DND-41 (cell line): ENCODE measurements at regions not wholly inside any gene's neighbourhood (a gene's known extent, or its start where the extent isn't known, plus 50 kb on each side); places are given as distances from the start of the nearest gene placed in this dataset.

Experiments used
- ATAC-seq: fragments of 200-7000 bp; cut with Tn5 transposase; 3 replicates; pipeline ENCODE4 v1.9.1; 2021; ENCODE audit warnings: low read depth; ENCODE audit not compliant: insufficient read depth
- DNase-seq: peaks from one replicate; pipeline ENCODE4 v3.0.0-alpha.2; 2020
- H2AFZ ChIP-seq: 2 replicates; pipeline ENCODE4 v1.6.0; 2012; ENCODE audit warnings: low read depth, low read length
- H3K27ac ChIP-seq: 2 replicates; pipeline ENCODE4 v1.5.1; 2012; ENCODE audit warnings: low read length, inconsistent platforms
- H3K27me3 ChIP-seq: fragments of 200-600 bp; sonication (generic); 2 replicates; pipeline ENCODE4 v1.6.0; 2012; ENCODE audit warnings: low read length, mild to moderate bottlenecking, inconsistent platforms; ENCODE audit not compliant: insufficient read depth, poor library complexity
- H3K36me3 ChIP-seq: 2 replicates; pipeline ENCODE4 v1.5.1; 2012; ENCODE audit warnings: low read length, inconsistent platforms; ENCODE audit not compliant: insufficient read depth
- H3K4me1 ChIP-seq: 2 replicates; pipeline ENCODE4 v1.5.1; 2012; ENCODE audit warnings: mild to moderate bottlenecking, low read length; ENCODE audit not compliant: insufficient read depth
- H3K4me2 ChIP-seq: 2 replicates; pipeline ENCODE4 v1.6.0; 2012; ENCODE audit warnings: mild to moderate bottlenecking, moderate library complexity, low read length, inconsistent platforms; ENCODE audit not compliant: insufficient read depth
- H3K4me3 ChIP-seq, 2 experiments: fragments of 200-600 bp in 1 of 2; shearing (Covaris generic) in 1 of 2; 2 replicates each; pipeline ENCODE4 v1.5.1; 2012 to 2016; ENCODE audit warnings: inconsistent platforms in 2 of 2, low read length in 2 of 2, mild to moderate bottlenecking in 2 of 2, low read depth in 1 of 2, moderate library complexity in 1 of 2
- H3K79me2 ChIP-seq: 2 replicates; pipeline ENCODE4 v1.6.0; 2012; ENCODE audit warnings: low read length, inconsistent platforms; ENCODE audit not compliant: insufficient read depth
- H3K9ac ChIP-seq: 2 replicates; pipeline ENCODE4 v1.6.0; 2012; ENCODE audit warnings: low read depth, mild to moderate bottlenecking, inconsistent platforms, low read length, moderate library complexity
- H3K9me3 ChIP-seq: 2 replicates; pipeline ENCODE4 v1.5.1; 2012; ENCODE audit warnings: low read length, moderate library complexity, mild to moderate bottlenecking, inconsistent platforms; ENCODE audit not compliant: insufficient read depth, severe bottlenecking
- H4K20me1 ChIP-seq: 2 replicates; pipeline ENCODE4 v1.6.0; 2012; ENCODE audit warnings: low read length; ENCODE audit not compliant: insufficient read depth
- CTCF ChIP-seq: IDR thresholded peaks from 2 replicates; pipeline ENCODE4 v1.5.1; 2012; ENCODE audit warnings: borderline replicate concordance, low read length, moderate library complexity, mild to moderate bottlenecking; ENCODE audit not compliant: poor library complexity, severe bottlenecking; ENCODE audit errors: extremely low read depth
- EZH2 ChIP-seq: IDR thresholded peaks from 3 replicates; pipeline ENCODE4 v1.6.1; 2012; ENCODE audit warnings: borderline replicate concordance, low read depth, mild to moderate bottlenecking, moderate library complexity, low read length, inconsistent platforms; ENCODE audit not compliant: severe bottlenecking

GRCh38 chr20:24317224-24317623 lies 152.2 kb upstream of the SYNDIG1 start:
- Histone ChIP-seq H3K4me3 (no peak overlapping the region), H3K9me3 (no peaks in the 10 kb centered on the region), H3K4me2 (no peak overlapping the region), H3K79me2 (no peaks in the 10 kb centered on the region), H3K36me3 (no peaks in the 10 kb centered on the region), H4K20me1 (no peaks in the 10 kb centered on the region), H3K9ac (no peak overlapping the region), H3K27me3 (no peaks in the 10 kb centered on the region), H2AFZ (no peak overlapping the region), H3K4me1 (peaks cover 5% of the 10 kb centered on the region; the same call in 1 of the 2 replicates), H3K27ac (no peak overlapping the region)
- ATAC-seq, result no peak
- no peak for DNase-seq
- no peak for TF ChIP-seq CTCF
- no peak for TF ChIP-seq EZH2

- TF ChIP-seq CTCF, result no peak
- no peak for TF ChIP-seq EZH2
- H3K9ac ChIP-seq, result no peak overlapping the region
- H3K4me2 ChIP-seq, result no peak overlapping the region
- H3K27me3 ChIP-seq, result no peaks in the 10 kb centered on the region
- no peaks in the 10 kb centered on the region for H3K79me2 ChIP-seq
- no peaks in the 10 kb centered on the region for H3K9me3 ChIP-seq
- H3K4me1 ChIP-seq, result peaks cover 5% of the 10 kb centered on the region; the same call in 1 of the 2 replicates
- H2AFZ ChIP-seq, result no peak overlapping the region
- no peaks in the 10 kb centered on the region for H3K36me3 ChIP-seq
- no peak overlapping the region for H3K27ac ChIP-seq
- no peaks in the 10 kb centered on the region for H4K20me1 ChIP-seq
- H3K4me3 ChIP-seq, result no peak overlapping the region
- ATAC-seq, result no peak
- no peak for DNase-seq
Observed at GRCh38 chr20:24316731-24317130, 152.7 kb upstream of the SYNDIG1 start.

DNA sequence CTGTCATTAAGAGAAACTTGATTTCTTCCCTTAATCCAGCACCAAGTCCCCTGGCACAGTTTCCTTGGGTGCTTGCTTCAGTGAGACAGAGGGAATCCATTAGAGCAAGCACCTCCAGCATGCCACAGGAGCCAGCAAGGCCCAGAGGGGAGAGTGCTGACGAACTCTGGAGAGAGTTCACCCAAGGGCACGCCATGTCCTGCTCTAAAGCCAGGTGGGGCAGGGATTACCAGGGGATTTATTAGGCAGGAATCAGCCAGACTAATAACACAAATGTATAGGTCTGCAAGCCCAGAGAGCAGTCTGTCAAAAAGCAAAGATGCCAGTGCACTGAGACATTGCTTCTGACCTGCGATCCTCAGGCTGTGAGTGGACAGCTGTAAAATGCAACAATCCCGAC lies 155.4 kb upstream of the SYNDIG1 start:
- DNase-seq, result no peak
- Histone ChIP-seq H3K27me3 (no peaks in the 10 kb centered on the region), H3K4me1 (peaks cover 5% of the 10 kb centered on the region; the same call in 1 of the 2 replicates), H3K79me2 (no peaks in the 10 kb centered on the region), H3K9ac (no peak overlapping the region), H3K4me3 (no peak overlapping the region), H3K27ac (no peak overlapping the region), H3K4me2 (no peak overlapping the region), H3K36me3 (no peaks in the 10 kb centered on the region), H4K20me1 (no peaks in the 10 kb centered on the region), H3K9me3 (no peaks in the 10 kb centered on the region), H2AFZ (no peak overlapping the region)
- TF ChIP-seq EZH2, result no peak
- no peak for TF ChIP-seq CTCF
- no peak for ATAC-seq

GRCh38 chr20:24309596-24309995 lies 159.8 kb upstream of the SYNDIG1 start:
- no peak overlapping the region for H3K4me2 ChIP-seq
- no peak overlapping the region for H3K9ac ChIP-seq
- H2AFZ ChIP-seq, result no peak overlapping the region
- no peaks in the 10 kb centered on the region for H3K36me3 ChIP-seq
- no peaks in the 10 kb centered on the region for H3K79me2 ChIP-seq
- H3K4me3 ChIP-seq, result no peak overlapping the region
- DNase-seq (no peak), ATAC-seq (no peak)
- no peaks in the 10 kb centered on the region for H3K4me1 ChIP-seq
- H3K27me3 ChIP-seq, result no peaks in the 10 kb centered on the region
- no peaks in the 10 kb centered on the region for H3K9me3 ChIP-seq
- no peaks in the 10 kb centered on the region for H4K20me1 ChIP-seq
- TF ChIP-seq EZH2, result no peak
- no peak overlapping the region for H3K27ac ChIP-seq
